A549 (cell line): ENCODE measurements at regions not wholly inside any gene's neighbourhood (a gene's known extent, or its start where the extent isn't known, plus 50 kb on each side); places are given as distances from the start of the nearest gene placed in this dataset.

ENCODE experiments used
- ATAC-seq, 2 experiments: fragments of 200-7000 bp in 1 of 2; fragments of >200 bp in 1 of 2; cut with Nextera tagmentation in 1 of 2; cut with Tn5 transposase in 1 of 2; 3 replicates each; pipeline versions ENCODE4 v1.8.0 to v1.9.1; 2018 to 2020; ENCODE audit warnings: mild to moderate bottlenecking in 1 of 2, moderate library complexity in 1 of 2
- CTCF ChIA-PET: fragments of 300-600 bp; sonication (Branson Sonifier 250); formaldehyde crosslinking; extraction: SDS; loops from one replicate; lab custom pipeline; 2021; ENCODE audit warnings: antibody characterized with exemption, inconsistent platforms; lab: Yijun Ruan, JAX
- POLR2A ChIA-PET: fragments of 350-600 bp; formaldehyde crosslinking; extraction: SDS; loops from one replicate; lab custom pipeline; 2021; ENCODE audit warnings: antibody characterized with exemption, inconsistent platforms; lab: Yijun Ruan, JAX
- DNase-seq, 2 experiments: peaks; one replicate each; pipeline versions ENCODE4 v3.0.0 to v3.0.0-alpha.2; 2011 to 2016; ENCODE audit warnings: low read depth in 1 of 2, low spot score in 1 of 2
- FAIRE-seq: peaks from 2 replicates; lab custom pipeline; 2011; peaks lifted over from hg19 to GRCh38; lab: Jason Lieb, UNC
- H3K27ac ChIP-seq, 2 experiments: fragments of >200 bp; sonication (Bioruptor Twin); formaldehyde crosslinking; 3 replicates each; pipeline ENCODE4 v1.5.1; 2016 to 2017
- H3K4me1 ChIP-seq: fragments of >200 bp; sonication (Bioruptor Twin); formaldehyde crosslinking; 3 replicates; pipeline ENCODE4 v1.6.1; 2016
- H3K4me2 ChIP-seq: fragments of >200 bp; sonication (Bioruptor Twin); formaldehyde crosslinking; 3 replicates; pipeline ENCODE4 v1.6.1; 2016
- H3K4me3 ChIP-seq: fragments of >200 bp; sonication (Bioruptor Twin); formaldehyde crosslinking; 3 replicates; pipeline ENCODE4 v1.5.1; 2016
- H3K9me3 ChIP-seq: fragments of >200 bp; sonication (Bioruptor Twin); formaldehyde crosslinking; 3 replicates; pipeline ENCODE4 v1.6.1; 2016
- BHLHE40 ChIP-seq: IDR thresholded peaks from 2 replicates; pipeline ENCODE4 v1.6.1; 2012; ENCODE audit warnings: low read depth, low read length, inconsistent platforms
- CBX2 ChIP-seq: fragments of 200-600 bp; sonication (generic); IDR thresholded peaks from 2 replicates; pipeline ENCODE4 v1.6.1; 2016; ENCODE audit warnings: low read depth, mild to moderate bottlenecking, borderline replicate concordance
- CHD2 ChIP-seq: fragments of 150-350 bp; IDR thresholded peaks from 2 replicates; pipeline ENCODE4 v1.6.1; 2014; ENCODE audit warnings: low read length; ENCODE audit not compliant: partially characterized antibody
- CHD4 ChIP-seq: fragments of 200-600 bp; sonication (generic); IDR thresholded peaks from 2 replicates; pipeline ENCODE4 v1.6.1; 2016; ENCODE audit warnings: antibody characterized with exemption, mild to moderate bottlenecking, borderline replicate concordance
- CTCF ChIP-seq: fragments of >200 bp; sonication (Bioruptor Twin); formaldehyde crosslinking; IDR thresholded peaks from 3 replicates; pipeline ENCODE4 v1.5.1; 2016
- E2F6 ChIP-seq: IDR thresholded peaks from 2 replicates; pipeline ENCODE4 v1.6.1; 2012; ENCODE audit warnings: low read depth, borderline replicate concordance
- EHMT2 ChIP-seq: fragments of 200-600 bp; sonication (generic); IDR thresholded peaks from 2 replicates; pipeline ENCODE4 v1.6.1; 2016; ENCODE audit warnings: antibody characterized with exemption, low read depth, mild to moderate bottlenecking, moderate library complexity
- ELK1 ChIP-seq: fragments of 150-350 bp; IDR thresholded peaks from 2 replicates; pipeline ENCODE4 v1.6.1; 2014; ENCODE audit warnings: low read depth, mild to moderate bottlenecking, low read length
- HES2 ChIP-seq: fragments of >200 bp; sonication (Bioruptor Twin); formaldehyde crosslinking; IDR thresholded peaks from 2 replicates; pipeline ENCODE4 v1.6.1; 2016
- HEYL ChIP-seq: fragments of 250-450 bp; sonication (Bioruptor Pico); IDR thresholded peaks from 2 replicates; pipeline ENCODE4 v1.8.0; 2021; ENCODE audit warnings: mild to moderate bottlenecking, moderate library complexity
- HMGXB4 ChIP-seq: fragments of 250-450 bp; sonication (Bioruptor Pico); IDR thresholded peaks from 2 replicates; pipeline ENCODE4 v1.5.0; 2021; ENCODE audit warnings: mild to moderate bottlenecking, moderate library complexity, borderline replicate concordance
- KDM1A ChIP-seq: fragments of 200-600 bp; sonication (generic); IDR thresholded peaks from 2 replicates; pipeline ENCODE4 v1.6.1; 2016; ENCODE audit warnings: low read depth, mild to moderate bottlenecking
- MAX ChIP-seq: IDR thresholded peaks from 2 replicates; pipeline ENCODE4 v1.6.1; 2012
- MAZ ChIP-seq: fragments of 150-350 bp; IDR thresholded peaks from 2 replicates; pipeline ENCODE4 v1.6.1; 2014; ENCODE audit warnings: antibody characterized with exemption, low read depth, low read length, borderline replicate concordance
- MYC ChIP-seq: IDR thresholded peaks from 2 replicates; pipeline ENCODE4 v1.6.1; 2012; ENCODE audit warnings: mild to moderate bottlenecking, inconsistent platforms, low read length, improper control_type of control experiment, borderline replicate concordance
- RAD21 ChIP-seq, 2 experiments: fragments of >200 bp in 1 of 2; sonication (Bioruptor Twin) in 1 of 2; formaldehyde crosslinking in 1 of 2; IDR thresholded peaks in 1 of 2; conservative IDR thresholded peaks in 1 of 2; 2 replicates in 1 of 2; 3 replicates in 1 of 2; pipeline ENCODE4 v1.6.1; 2012 to 2018; ENCODE audit warnings: inconsistent platforms in 1 of 2
- REST ChIP-seq: fragments of 200-600 bp; sonication (generic); IDR thresholded peaks from 2 replicates; pipeline ENCODE4 v1.6.1; 2016; ENCODE audit warnings: antibody characterized with exemption, mild to moderate bottlenecking, moderate library complexity
- RNF2 ChIP-seq: fragments of 200-600 bp; sonication (generic); IDR thresholded peaks from 2 replicates; pipeline ENCODE4 v1.6.1; 2016; ENCODE audit warnings: low read depth, mild to moderate bottlenecking, antibody characterized with exemption, moderate library complexity, borderline replicate concordance
- SMC3 ChIP-seq: fragments of >200 bp; sonication (Bioruptor Twin); formaldehyde crosslinking; IDR thresholded peaks from 3 replicates; pipeline ENCODE4 v1.6.1; 2018; ENCODE audit warnings: inconsistent platforms
- USF2 ChIP-seq: fragments of 450-650 bp; IDR thresholded peaks from 2 replicates; pipeline ENCODE4 v1.6.1; 2014; ENCODE audit warnings: antibody characterized with exemption
- ZSCAN20 ChIP-seq: fragments of 250-450 bp; sonication (Bioruptor Pico); IDR thresholded peaks from 2 replicates; pipeline ENCODE4 v1.8.0; 2022; ENCODE audit warnings: mild to moderate bottlenecking, moderate library complexity
- WGBS: methylation state at CpG from one replicate; pipeline ENCODE4 v1.1.6; 2017; ENCODE audit errors: missing lambda C conversion rate; 5-methylcytosine and 5-hydroxymethylcytosine counted together

GRCh38 chrX:50973199-50973598 is 62.7 kb downstream of the BMP15 start (continued):
- TF ChIP-seq HMGXB4 = no peak
- no peak for TF ChIP-seq E2F6
- no peak for TF ChIP-seq ELK1
- no peak for TF ChIP-seq REST

GRCh38 chrX:50978920-50979682 is 68.6 kb downstream of the BMP15 start:
- Histone ChIP-seq H3K27ac (no peak overlapping the region), H3K4me3 (no peak overlapping the region), H3K4me1 (no peaks in the 10 kb centered on the region), H3K9me3 (no peaks in the 10 kb centered on the region), H3K4me2 (no peak overlapping the region)
- ATAC-seq (no peak), DNase-seq (no peak), FAIRE-seq (no peak)
- 32% methylated on average over 13 of the region's 13 CpGs for WGBS
- TF ChIP-seq CTCF (no peak), HES2 (no peak), MYC (no peak), HEYL (no peak), KDM1A (no peak), RNF2 (no peak), CBX2 (no peak), EHMT2 (no peak), ZSCAN20 (CRISPR knock-in tag) (no peak), MAX (no peak), ELK1 (no peak), MAZ (no peak), BHLHE40 (no peak), SMC3 (no peak), RAD21 (conservative IDR thresholded peaks at IDR 0.05 in 1 of 2, IDR thresholded peaks at IDR 0.05 in 1 of 2) (no peak), CHD4 (no peak), CHD2 (no peak), USF2 (no peak)
- ChIA-PET POLR2A (no interaction called here), CTCF (interaction anchor here (0.9 to 3.3 kb wide), 3 partner anchors 9 to 393 kb away, joined by 3 to 9 read pairs (median 3); no protein-coding TSS in a partner anchor)
